ENCODE measurements at regions not wholly inside any gene's neighbourhood (a gene's known extent, or its start where the extent isn't known, plus 50 kb on each side); places are given as distances from the start of the nearest gene placed in this dataset.

GRCh38 chr13:50679321-50679720 is 164.2 kb downstream of the DLEU7 start:
- Histone ChIP-seq H3K4me1 (ENCODE audit: control insufficient read depth in 1 of 2, insufficient read depth in 1 of 2, low read depth in 1 of 2, low read length in 1 of 2) (no peaks in the 10 kb centered on the region), H3K9me3 (no peaks in the 10 kb centered on the region), H3K27me3 (no peaks in the 10 kb centered on the region), H3K27ac (no peak overlapping the region), H3K4me3 (ENCODE audit: low read depth in 1 of 2, low read length in 1 of 2) (no peak overlapping the region), H3K36me3 (no peaks in the 10 kb centered on the region)
- no peak for TF ChIP-seq CTCF (IDR thresholded peaks at IDR 0.05)

GRCh38 chr13:50682002-50682401 is 161.5 kb downstream of the DLEU7 start:
- no peaks in the 10 kb centered on the region for H3K36me3 ChIP-seq
- H3K27me3 ChIP-seq = no peaks in the 10 kb centered on the region
- H3K4me1 ChIP-seq (ENCODE audit: control insufficient read depth in 1 of 2, insufficient read depth in 1 of 2, low read depth in 1 of 2, low read length in 1 of 2) = no peaks in the 10 kb centered on the region
- no peak overlapping the region for H3K4me3 ChIP-seq (ENCODE audit: low read depth in 1 of 2, low read length in 1 of 2)
- H3K27ac ChIP-seq = no peak overlapping the region
- no peaks in the 10 kb centered on the region for H3K9me3 ChIP-seq
- no peak for TF ChIP-seq CTCF (IDR thresholded peaks at IDR 0.05)

GRCh38 chr13:50682966-50683365 is 160.5 kb downstream of the DLEU7 start:
- Histone ChIP-seq H3K4me1 (ENCODE audit: control insufficient read depth in 1 of 2, insufficient read depth in 1 of 2, low read depth in 1 of 2, low read length in 1 of 2) (no peaks in the 10 kb centered on the region), H3K4me3 (ENCODE audit: low read depth in 1 of 2, low read length in 1 of 2) (no peak overlapping the region), H3K36me3 (no peaks in the 10 kb centered on the region), H3K9me3 (no peaks in the 10 kb centered on the region), H3K27ac (no peak overlapping the region), H3K27me3 (no peaks in the 10 kb centered on the region)
- no peak for TF ChIP-seq CTCF (IDR thresholded peaks at IDR 0.05)

- H3K27ac ChIP-seq = no peak overlapping the region
- H3K9me3 ChIP-seq = no peaks in the 10 kb centered on the region
- no peak for TF ChIP-seq CTCF (IDR thresholded peaks at IDR 0.05)
- H3K4me1 ChIP-seq (ENCODE audit: control insufficient read depth in 1 of 2, insufficient read depth in 1 of 2, low read depth in 1 of 2, low read length in 1 of 2) = no peaks in the 10 kb centered on the region
- H3K27me3 ChIP-seq = no peaks in the 10 kb centered on the region
- H3K36me3 ChIP-seq = no peaks in the 10 kb centered on the region
- H3K4me3 ChIP-seq (ENCODE audit: low read depth in 1 of 2, low read length in 1 of 2) = no peak overlapping the region
Measured at GRCh38 chr13:50684366-50684765, 159.1 kb downstream of the DLEU7 start.

- Histone ChIP-seq H3K36me3 (no peaks in the 10 kb centered on the region), H3K4me3 (ENCODE audit: low read depth in 1 of 2, low read length in 1 of 2) (no peak overlapping the region), H3K4me1 (ENCODE audit: control insufficient read depth in 1 of 2, insufficient read depth in 1 of 2, low read depth in 1 of 2, low read length in 1 of 2) (no peaks in the 10 kb centered on the region), H3K9me3 (no peaks in the 10 kb centered on the region), H3K27ac (no peak overlapping the region), H3K27me3 (no peaks in the 10 kb centered on the region)
- no peak for TF ChIP-seq CTCF (IDR thresholded peaks at IDR 0.05)
Measured at GRCh38 chr13:50685491-50685890, 158.0 kb downstream of the DLEU7 start.

GRCh38 chr13:50685956-50686355 is 157.5 kb downstream of the DLEU7 start:
- H3K27ac ChIP-seq = no peak overlapping the region
- H3K4me3 ChIP-seq (ENCODE audit: low read depth in 1 of 2, low read length in 1 of 2) = no peak overlapping the region
- TF ChIP-seq CTCF (IDR thresholded peaks at IDR 0.05) = no peak

More at GRCh38 chr13:50685956-50686355, 157.5 kb downstream of the DLEU7 start:
- Histone ChIP-seq H3K9me3 (no peaks in the 10 kb centered on the region), H3K36me3 (no peaks in the 10 kb centered on the region), H3K4me1 (ENCODE audit: control insufficient read depth in 1 of 2, insufficient read depth in 1 of 2, low read depth in 1 of 2, low read length in 1 of 2) (no peaks in the 10 kb centered on the region), H3K27me3 (no peaks in the 10 kb centered on the region)
